NCI-H2107 (cell line): ENCODE measurements at regions not wholly inside any gene's neighbourhood (a gene's known extent, or its start where the extent isn't known, plus 50 kb on each side); places are given as distances from the start of the nearest gene placed in this dataset.

Experiments used
- DNase-seq: peaks from one replicate; lab custom pipeline; 2025; lab: John Stamatoyannopoulos, UW

GRCh38 chr18:67380867-67381266, 135.7 kb downstream of the DSEL start:
- DNase-seq = no peak

GRCh38 chr18:67379981-67380380, 136.5 kb downstream of the DSEL start:
- no peak for DNase-seq

- DNase-seq = no peak
Measured at GRCh38 chr18:67376372-67376771, 140.1 kb downstream of the DSEL start.

- no peak for DNase-seq
Measured at GRCh38 chr18:67373636-67374035, 142.9 kb downstream of the DSEL start.

DNA sequence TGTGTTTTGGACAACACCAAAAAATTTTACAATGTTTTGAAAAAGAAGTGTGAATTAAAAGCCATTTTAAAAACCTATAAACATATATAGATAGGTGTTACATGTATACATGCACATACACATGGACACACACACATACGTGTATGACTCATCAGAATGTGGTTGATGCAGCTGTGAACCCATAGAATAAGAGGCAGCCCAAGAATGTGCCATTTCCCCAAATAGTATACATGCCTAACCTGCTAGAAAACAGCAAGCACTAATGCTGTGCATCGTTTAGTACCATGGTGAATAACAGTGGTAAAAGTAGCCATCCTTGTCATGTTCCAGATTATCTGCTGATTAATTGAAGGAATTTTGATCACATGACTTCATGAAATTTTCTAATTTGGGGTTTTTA, 149.0 kb downstream of the DSEL start:
- DNase-seq = no peak

- no peak for DNase-seq
Measured at GRCh38 chr18:67363694-67364093, 152.8 kb downstream of the DSEL start.

DNA sequence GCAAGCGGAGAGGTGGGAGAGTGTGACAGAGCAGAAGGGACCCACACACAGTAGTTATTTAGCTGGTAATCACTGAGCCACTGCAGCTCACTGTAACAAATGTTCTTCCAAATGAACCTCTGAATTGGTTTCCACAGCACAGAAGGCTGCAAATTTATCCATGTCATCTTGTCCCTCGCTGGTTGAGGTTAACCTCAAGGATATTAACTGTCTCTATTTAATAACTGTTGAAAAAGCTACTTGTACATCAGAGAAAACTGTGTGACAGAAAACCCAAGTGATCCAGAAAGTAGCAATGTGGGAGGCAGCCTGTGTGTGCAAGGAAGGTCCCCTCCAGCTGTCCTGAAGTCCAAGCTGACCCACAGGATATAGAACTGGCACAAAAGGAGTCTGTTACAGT, 153.6 kb downstream of the DSEL start:
- DNase-seq = no peak

DNA sequence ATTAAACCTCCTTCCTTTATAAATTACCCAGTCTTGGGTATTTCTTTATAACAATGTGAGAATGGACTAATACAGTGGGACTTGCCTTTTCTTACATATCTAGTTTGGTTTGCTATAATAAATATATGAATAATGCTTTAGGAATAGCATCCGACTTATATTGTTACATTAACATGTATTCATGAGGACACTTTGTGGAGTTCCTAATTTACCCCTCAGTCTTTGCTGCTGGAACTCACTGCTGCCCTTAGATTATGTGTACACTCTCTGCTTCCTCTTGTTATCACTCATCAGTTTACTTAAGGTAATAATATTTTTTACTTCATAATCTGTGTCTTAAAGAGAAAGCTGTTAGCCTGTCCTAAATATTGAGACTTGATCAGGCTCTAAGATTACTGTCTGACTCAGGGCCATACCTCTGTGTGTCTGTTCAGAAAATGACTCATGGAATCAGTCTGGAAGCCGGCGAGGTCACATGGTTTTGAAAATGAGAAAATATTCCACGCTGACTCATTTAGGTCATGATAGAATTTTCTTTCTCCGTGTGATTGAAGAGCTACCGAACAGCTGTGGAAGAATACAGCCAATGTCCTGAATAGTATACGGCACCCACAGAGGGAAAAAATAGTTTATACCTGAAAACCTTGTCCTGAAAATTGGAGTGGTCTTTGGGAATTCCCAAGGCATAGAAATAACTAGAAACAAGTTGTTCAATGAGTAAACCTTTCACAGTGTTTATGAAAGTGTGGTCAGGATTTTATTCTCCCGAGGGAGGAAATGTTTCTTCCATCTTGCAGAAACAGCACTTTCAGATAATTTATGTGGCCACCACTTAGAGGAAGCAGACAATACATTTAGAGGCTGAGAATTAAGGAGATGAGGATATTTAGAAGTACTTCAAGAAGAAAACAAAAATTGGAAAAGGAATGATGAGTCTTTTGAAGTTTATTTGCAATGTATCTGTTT, 156.4 kb downstream of the DSEL start:
- DNase-seq = no peak

- no peak for DNase-seq
Measured at GRCh38 chr18:67358947-67359346, 157.6 kb downstream of the DSEL start.

DNA sequence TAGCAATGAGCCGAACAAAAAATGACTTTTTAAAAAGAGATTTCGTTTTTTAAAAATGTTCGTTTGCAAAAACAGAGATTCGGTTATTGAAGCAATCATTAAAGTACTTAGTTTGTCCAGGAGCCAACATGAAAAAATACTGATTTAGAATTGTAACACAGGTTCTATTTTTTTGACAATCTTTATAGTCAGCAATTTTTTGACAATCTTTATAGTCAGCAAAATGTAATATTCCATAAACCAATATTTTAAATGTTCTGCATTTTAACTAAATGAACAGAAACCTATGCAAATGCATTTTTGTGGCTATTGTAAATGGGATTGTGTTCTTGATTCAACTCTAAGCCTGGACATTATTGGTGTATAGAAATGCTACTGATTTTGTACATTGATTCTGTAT, 161.8 kb downstream of the DSEL start:
- DNase-seq = no peak

GRCh38 chr18:67354091-67354490, 162.4 kb downstream of the DSEL start:
- DNase-seq = no peak

DNA sequence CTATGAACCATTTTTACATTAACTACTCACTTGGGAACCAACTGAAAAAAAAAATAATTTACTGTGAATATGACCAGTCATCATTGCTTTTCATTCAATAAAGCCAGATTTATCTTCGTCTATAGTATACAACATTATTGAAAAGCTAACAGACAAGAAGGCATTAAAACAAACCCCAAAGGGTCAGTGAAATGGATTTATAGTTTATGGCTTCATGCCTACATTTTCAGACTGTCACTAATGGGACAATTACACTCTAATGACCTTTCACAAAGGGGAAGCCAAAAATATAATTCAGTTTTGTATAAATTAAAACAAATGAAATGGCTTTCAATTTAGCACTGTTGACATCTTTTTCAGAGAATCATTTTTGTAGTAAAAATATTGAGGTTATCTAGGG, 169.1 kb downstream of the DSEL start:
- no peak for DNase-seq

GRCh38 chr18:67342159-67342558, 174.4 kb downstream of the DSEL start:
- DNase-seq = no peak

GRCh38 chr18:67337696-67338095, 178.8 kb downstream of the DSEL start:
- no peak for DNase-seq

DNA sequence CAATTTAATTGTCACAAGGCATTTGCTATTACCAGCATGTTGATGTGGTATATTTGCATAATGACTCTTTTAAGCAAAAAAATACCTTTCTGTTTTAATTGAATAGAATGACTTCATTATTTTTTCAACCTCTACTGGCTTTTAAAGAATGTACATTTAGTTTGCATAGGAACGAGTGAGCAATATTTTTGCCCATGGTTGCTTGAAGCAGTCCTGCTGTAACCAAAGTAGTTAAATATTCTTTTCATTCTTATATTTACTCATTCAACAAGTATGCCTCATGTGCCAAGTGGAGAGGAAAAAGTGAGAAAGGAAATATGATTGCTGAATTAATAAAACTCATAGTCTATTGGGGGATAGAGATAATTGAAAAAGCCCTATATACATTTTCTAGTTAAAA, 184.7 kb downstream of the DSEL start:
- no peak for DNase-seq

- DNase-seq = no peak
Measured at GRCh38 chr18:67319109-67319508, 197.4 kb downstream of the DSEL start.

GRCh38 chr18:67318651-67319050, 197.9 kb downstream of the DSEL start:
- no peak for DNase-seq

DNA sequence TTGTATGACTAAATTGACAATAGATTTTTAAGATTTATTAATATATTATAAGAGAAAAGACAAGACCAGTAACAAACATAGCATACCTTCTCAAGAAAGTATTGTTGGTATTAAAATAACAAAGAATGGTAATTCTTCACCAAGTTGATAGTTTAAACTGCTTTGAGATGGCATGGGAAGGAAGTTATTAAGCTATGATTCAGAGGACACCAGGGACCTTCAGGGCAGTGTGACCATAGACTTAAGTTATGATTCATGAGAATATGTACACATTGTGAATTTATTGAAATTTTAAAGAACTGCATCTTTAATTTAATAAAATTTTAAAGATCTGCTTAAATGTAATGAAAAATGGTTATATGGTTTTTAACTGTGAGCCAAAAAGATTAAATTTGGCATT, 205.7 kb downstream of the DSEL start:
- DNase-seq = no peak

GRCh38 chr18:67308819-67309218, 207.7 kb downstream of the DSEL start:
- DNase-seq = no peak

DNA sequence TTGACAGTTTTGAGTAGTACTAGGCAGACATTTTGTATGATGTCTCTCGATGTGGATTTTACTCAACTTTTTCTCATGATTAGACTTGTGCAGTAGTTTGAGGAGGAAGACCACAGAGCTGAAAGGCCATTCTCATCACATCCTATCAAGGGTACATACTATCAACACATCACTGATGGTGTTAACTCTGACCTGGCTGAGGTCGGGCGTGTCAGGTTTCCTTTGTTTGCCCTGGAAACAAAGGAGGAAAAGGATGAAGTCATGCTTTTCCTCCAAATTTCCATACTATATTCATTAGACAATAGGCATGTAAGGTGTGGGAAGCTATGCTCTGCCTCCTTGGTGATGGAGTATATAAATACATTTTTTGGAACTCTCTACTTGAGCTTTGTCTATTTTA, 211.1 kb downstream of the DSEL start:
- no peak for DNase-seq

GRCh38 chr18:67302043-67302442, 214.5 kb downstream of the DSEL start:
- DNase-seq = no peak

DNA sequence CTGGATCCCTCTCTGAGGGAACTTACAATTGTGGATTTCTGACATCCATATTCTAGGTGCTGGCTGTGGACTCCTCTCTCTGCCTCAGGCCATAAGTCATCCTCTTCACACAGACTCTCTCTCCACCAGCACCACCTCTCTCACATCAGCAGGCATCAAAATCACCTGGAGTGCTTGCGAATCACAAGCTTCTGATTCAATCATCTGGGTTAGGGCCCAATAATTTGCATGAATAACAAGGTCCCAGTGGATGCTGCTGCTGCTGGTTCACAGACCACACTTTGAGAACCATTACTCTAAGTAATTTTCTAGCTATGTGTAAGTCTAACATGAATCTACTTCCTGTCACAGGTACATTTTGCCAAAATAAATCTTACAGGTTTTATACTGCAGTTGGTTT, 214.9 kb downstream of the DSEL start:
- no peak for DNase-seq

DNA sequence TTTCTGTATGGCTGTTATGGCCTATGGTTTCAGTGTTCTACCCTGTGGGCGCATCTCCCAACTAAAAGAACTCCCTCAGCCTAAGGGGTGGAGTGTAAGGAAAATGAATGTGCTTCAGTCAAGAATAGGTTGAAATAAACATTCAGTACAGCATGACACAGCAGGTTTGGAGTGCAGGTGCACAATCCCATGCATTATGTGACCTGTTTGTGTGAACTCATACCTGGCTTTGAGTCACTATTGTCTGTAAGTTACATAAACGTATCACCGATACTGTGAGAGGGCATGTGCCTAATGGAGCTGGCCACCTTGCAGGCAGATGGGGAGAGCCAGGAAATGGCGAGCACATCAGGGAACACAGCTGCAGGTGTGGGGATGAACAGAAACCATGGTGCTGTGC, 216.0 kb downstream of the DSEL start:
- no peak for DNase-seq

- no peak for DNase-seq
Measured at GRCh38 chr18:67292814-67293213, 223.7 kb downstream of the DSEL start.
